Ishikawa (cell line): ENCODE measurements at regions not wholly inside any gene's neighbourhood (a gene's known extent, or its start where the extent isn't known, plus 50 kb on each side); places are given as distances from the start of the nearest gene placed in this dataset.

Experiments
- CREB1 ChIP-seq: IDR thresholded peaks from 2 replicates; pipeline ENCODE4 v1.6.1; 2012; ENCODE audit warnings: low read depth
- EGR1 ChIP-seq: IDR thresholded peaks from 2 replicates; pipeline ENCODE4 v1.6.1; 2012
- FOXM1 ChIP-seq: IDR thresholded peaks from 2 replicates; pipeline ENCODE4 v1.6.1; 2012; ENCODE audit warnings: low read depth, borderline replicate concordance
- MAX ChIP-seq: IDR thresholded peaks from 2 replicates; pipeline ENCODE4 v1.6.1; 2012
- RAD21 ChIP-seq: IDR thresholded peaks from 2 replicates; pipeline ENCODE4 v1.6.1; 2012; ENCODE audit warnings: low read depth
- TEAD4 ChIP-seq: IDR thresholded peaks from 2 replicates; pipeline ENCODE4 v1.6.1; 2012

- no peak for TF ChIP-seq FOXM1
- TF ChIP-seq CREB1, result no peak
- no peak for TF ChIP-seq RAD21
- no peak for TF ChIP-seq TEAD4
- no peak for TF ChIP-seq EGR1
- TF ChIP-seq MAX, result no peak
Observed at GRCh38 chr20:22268675-22269074, 315.7 kb downstream of the FOXA2 start.
